H54 (cell line): ENCODE measurements at regions not wholly inside any gene's neighbourhood (a gene's known extent, or its start where the extent isn't known, plus 50 kb on each side); places are given as distances from the start of the nearest gene placed in this dataset.

Source experiments
- DNase-seq: peaks from one replicate; pipeline ENCODE4 v3.0.0; 2011; ENCODE audit warnings: low spot score, mixed read lengths; ENCODE audit not compliant: insufficient read length
- FAIRE-seq: peaks from 3 replicates; lab custom pipeline; 2011; peaks lifted over from hg19 to GRCh38; lab: Jason Lieb, UNC
- POLR2A ChIP-seq: IDR thresholded peaks from 2 replicates; pipeline ENCODE4 v1.6.1; 2011; ENCODE audit warnings: low read depth, mild to moderate bottlenecking, low read length

DNA sequence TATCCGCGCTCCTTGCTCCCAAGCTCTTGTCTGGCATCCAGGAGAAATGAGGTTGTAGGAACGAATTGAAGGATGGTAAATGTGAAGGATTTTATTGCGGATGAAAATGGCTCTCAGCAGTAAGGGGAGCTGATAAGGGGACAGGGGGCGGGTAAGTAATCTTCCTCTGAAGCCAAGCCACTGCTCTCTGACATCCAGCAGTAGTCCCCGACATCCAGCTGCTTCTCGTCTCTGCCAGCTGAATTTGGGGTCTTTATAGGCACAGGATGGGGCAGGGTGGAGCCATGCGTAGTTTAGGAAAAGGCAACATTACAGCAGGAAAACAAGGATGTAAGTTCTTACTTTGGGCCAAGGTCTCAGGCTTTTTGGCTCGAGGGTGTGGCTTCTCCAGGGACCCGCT, 1370.1 kb upstream of the RAG2 start:
- no peak for TF ChIP-seq POLR2A
- DNase-seq (no peak), FAIRE-seq (no peak)

DNA sequence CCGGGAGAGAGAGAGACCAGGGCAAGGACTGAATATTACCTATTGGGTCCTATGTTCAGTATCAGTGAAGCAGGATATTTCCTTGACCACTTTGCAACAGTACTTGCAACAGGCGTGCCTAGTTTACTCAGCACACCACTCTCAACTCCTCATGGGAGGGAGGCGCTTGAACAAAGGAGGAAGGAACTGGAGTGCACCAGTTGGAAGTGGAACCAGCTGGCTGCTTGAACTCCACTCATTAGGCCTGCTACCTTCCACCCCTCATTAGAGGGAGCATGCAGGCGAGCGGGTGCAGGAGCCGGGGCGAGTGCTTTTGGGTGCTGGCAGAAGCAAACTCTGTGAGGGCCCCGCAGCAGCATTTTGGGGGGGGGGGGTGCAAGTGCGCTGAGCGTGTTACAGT, 1369.6 kb upstream of the RAG2 start:
- TF ChIP-seq POLR2A, result no peak
- FAIRE-seq (no peak), DNase-seq (no peak)

GRCh38 chr11:37963440-37963839, 1365.4 kb upstream of the RAG2 start:
- FAIRE-seq, result no peak
- DNase-seq, result no peak
- TF ChIP-seq POLR2A, result no peak

- FAIRE-seq, result no peak
Observed at GRCh38 chr11:37957717-37958116, 1359.7 kb upstream of the RAG2 start.

GRCh38 chr11:37951996-37952395, 1354.0 kb upstream of the RAG2 start:
- FAIRE-seq (peak; percentile 41), DNase-seq (no peak)
- TF ChIP-seq POLR2A, result no peak

More at GRCh38 chr11:37957717-37958116, 1359.7 kb upstream of the RAG2 start:
- no peak for DNase-seq
- no peak for TF ChIP-seq POLR2A

- TF ChIP-seq POLR2A, result no peak
- FAIRE-seq (no peak), DNase-seq (no peak)
Observed at GRCh38 chr11:37948258-37948657, 1350.2 kb upstream of the RAG2 start.

GRCh38 chr11:37947821-37948220, 1349.8 kb upstream of the RAG2 start:
- no peak for TF ChIP-seq POLR2A
- FAIRE-seq, result no peak
- no peak for DNase-seq

DNA sequence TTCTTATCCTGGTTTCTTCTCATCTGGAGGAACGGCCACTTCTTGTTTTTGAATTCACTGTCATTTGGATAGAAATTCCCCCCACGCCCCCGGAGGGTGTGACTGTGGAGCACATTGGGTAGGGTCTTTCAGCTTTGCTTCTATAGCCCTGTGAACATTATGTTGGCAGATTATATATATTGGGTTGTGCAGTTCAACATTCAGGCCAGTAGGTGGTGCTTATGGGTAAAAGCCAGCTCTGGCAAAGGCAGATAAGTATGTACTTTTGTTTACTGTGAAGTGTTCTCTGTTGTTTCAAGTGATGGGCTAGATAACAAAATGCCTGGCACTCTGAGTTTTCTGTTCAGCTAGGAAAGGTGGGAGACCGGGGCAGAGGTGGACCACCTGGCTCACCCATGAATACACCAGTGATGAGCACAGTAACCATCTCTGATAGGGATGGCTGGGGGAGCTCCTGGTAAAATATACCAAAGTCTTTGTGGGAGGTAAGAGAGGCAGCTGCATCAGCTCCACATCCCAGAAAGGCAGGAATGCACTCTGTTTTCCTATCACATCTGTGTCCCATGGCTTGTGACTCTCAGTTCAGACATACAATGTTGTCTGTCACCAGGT, 1348.2 kb upstream of the RAG2 start:
- no peak for TF ChIP-seq POLR2A
- FAIRE-seq (peak; percentile 82), DNase-seq (no peak)

DNA sequence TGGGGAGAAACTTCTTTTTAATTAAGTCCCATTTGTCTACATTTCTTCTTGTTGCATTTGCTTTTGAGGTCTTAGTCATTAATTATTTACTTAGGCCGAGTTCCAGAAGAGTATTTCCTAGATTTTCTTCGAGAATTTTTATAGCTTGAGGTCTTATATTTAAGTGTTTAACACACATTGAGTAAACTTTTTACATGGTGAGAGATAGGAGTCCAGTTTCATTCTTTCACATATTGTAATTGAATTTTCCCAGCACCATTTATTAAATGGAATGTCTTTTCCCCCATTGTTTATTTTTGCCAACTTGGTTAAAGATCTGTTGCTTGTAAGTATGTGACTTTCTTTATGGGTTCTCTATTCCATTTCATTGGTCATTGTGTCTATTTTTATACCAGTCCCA, 1344.0 kb upstream of the RAG2 start:
- no peak for DNase-seq
- FAIRE-seq, result no peak
- TF ChIP-seq POLR2A, result no peak

DNA sequence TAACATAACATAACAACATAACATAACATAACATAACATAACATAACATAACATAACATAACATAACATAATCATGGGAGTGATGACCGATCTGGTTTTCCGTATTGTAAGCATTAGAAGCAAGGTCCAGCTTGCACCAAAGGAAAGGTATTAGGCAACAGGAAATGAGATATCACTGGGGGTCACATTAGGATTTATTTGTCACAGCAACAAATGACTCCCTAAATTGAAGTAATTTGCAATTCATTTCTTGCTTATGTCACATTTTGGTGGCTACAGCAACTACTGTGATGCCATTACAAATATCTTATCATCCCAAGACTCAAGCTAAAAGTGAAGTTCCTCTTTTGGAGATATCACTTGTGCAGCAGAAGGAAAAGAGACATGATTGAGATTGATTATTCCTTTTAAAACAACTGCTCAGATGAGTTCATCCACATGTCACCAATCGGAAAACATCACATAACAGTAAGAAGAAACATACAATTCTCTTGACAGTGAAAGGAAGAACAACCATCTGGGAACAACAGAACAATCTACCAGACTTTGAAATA, 1331.1 kb upstream of the RAG2 start:
- FAIRE-seq (peak; percentile 36), DNase-seq (no peak)
- no peak for TF ChIP-seq POLR2A

DNA sequence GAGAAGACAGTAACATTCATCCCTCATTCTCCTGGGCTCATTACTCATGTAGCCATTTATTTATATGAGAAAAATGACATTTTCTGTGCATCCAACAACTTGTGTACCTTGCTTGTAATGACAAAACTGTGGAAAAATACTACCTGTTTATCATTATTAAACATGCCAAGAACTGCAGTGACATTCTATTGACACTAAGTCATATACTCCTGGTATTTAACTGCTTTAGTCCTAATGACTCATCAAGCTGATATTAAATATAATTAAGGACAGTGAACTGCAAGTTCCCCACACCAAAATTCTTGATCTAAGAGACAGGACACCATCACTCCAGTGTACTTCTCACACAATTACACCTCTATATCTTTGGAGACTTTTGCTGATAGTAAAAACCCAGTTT, 1328.7 kb upstream of the RAG2 start:
- peak; percentile 87 for FAIRE-seq
- DNase-seq, result no peak
- no peak for TF ChIP-seq POLR2A

DNA sequence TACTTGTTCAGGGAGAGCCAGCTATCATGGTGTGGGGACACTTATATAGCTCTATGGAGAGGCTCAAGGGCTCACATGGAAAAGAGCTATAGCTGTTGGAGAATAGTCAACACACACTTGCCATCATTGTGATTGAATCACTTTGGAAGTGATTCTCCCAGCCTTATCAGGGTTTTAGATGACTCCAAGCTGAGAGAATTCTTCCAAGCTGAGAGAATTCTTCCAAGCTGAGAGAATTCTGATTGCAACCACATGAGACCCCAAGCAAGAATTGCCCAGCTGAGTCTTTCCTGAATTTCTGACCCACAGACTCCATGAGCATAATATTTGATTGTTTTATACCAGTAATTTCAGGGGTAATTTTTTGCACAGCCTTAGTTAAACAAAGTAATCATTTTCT, 1318.3 kb upstream of the RAG2 start:
- DNase-seq (no peak), FAIRE-seq (no peak)
- TF ChIP-seq POLR2A, result no peak

- FAIRE-seq (peak; percentile 23), DNase-seq (no peak)
- no peak for TF ChIP-seq POLR2A
Observed at GRCh38 chr11:37914859-37915258, 1316.8 kb upstream of the RAG2 start.

DNA sequence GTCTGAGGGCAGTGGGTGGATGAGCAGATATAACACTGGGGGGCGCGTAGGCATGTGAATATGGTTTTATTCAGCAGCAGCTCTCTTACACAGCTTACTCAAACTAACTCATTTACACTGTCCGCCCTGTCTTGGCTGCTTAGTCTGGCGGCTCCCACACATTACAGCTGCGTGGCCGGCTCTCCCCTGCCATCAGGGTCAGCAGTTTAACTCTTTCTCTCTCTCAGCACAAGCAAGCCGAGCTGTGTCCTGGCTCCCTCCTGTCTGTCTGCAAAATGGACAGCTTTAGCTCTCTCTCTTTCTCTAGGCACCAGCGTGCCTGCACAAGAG, 1310.1 kb upstream of the RAG2 start:
- TF ChIP-seq POLR2A, result no peak
- DNase-seq (no peak), FAIRE-seq (no peak)

DNA sequence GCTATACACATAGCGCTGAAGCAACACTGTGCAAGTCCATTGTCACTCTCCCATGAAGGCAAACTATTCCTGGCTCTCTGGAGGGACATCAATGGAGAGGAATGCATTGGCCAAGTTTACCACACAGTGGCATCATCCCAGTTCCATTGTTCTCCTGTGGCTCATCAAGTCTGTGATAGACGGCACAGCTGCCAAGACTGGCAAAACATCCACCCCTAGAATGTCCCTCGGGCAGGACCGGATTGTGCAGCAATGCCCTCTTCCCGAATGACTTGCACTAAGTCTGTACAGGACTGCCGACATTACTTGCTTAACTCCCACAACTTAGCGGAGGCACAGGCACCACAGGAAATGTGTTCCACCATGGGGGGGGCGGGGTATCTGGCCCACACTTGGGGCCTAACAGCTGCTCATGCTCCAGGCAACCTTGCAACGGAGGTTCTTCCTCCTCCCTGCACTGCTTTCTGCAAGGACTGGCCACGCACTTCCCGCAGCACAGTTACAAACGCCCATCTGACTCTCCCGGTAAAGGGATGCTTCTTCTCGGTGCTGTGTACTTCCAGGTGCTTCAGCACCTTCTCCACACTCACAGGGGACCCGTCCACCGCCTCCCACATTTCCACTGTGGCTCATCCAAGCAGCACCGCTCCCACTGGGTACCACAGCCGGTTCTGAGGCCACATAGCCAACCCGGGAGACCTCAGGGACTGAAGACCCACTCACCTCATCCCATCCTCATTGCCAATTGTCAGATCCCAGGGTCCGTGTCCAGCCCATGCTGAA, 1309.6 kb upstream of the RAG2 start:
- no peak for TF ChIP-seq POLR2A
- no peak for FAIRE-seq
- no peak for DNase-seq
